Kidney glomerular epithelial cell (primary cell): ENCODE measurements at regions not wholly inside any gene's neighbourhood (a gene's known extent, or its start where the extent isn't known, plus 50 kb on each side); places are given as distances from the start of the nearest gene placed in this dataset.

Source experiments
- DNase-seq: peaks from one replicate; lab custom pipeline; 2025; lab: John Stamatoyannopoulos, UW

GRCh38 chr10:94043431-94043990 lies 49.8 kb downstream of the PLCE1 start:
- no peak for DNase-seq

GRCh38 chr10:94046098-94046497 lies 52.4 kb downstream of the PLCE1 start:
- DNase-seq = no peak

- DNase-seq = no peak
Observed at GRCh38 chr10:94047293-94047692, 53.6 kb downstream of the PLCE1 start.

DNA sequence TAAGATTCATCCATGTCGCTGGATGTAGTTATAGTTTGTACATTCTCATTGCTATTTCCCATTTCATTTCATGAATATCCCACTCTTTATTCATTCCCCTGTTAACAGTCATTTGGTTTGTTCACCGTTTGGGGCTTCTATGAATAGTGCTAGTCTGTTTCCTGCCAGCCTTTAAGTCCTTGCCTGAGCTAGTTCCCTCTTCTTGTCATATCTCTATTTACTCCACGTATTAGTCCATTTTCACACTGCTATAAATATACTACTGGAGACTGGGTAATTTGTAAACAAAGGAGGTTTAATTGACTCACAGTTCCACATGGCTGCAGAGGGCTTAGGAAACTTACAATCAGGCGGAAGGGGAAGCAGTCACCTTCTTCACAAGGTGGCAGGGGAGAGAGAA lies 56.2 kb downstream of the PLCE1 start:
- no peak for DNase-seq

DNA sequence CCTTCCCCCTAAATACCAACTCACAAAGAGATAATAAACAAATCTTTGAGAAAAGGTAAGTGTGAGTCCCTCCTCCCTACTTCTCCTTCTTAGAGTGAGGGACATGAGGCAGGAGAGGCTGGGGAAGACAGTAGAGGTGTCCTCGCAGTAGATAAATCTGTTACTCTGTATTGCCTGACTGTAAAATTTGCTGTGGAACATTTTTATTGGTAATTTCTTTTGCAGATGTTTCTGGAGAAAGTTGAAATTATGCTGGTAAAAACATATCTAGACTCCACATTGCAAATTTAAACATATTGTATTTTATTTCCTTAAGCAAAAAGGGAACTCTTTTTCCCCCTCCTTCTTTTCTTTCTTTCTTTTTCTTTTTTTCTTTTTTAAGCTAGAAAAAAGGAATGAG lies 58.5 kb downstream of the PLCE1 start:
- no peak for DNase-seq

DNA sequence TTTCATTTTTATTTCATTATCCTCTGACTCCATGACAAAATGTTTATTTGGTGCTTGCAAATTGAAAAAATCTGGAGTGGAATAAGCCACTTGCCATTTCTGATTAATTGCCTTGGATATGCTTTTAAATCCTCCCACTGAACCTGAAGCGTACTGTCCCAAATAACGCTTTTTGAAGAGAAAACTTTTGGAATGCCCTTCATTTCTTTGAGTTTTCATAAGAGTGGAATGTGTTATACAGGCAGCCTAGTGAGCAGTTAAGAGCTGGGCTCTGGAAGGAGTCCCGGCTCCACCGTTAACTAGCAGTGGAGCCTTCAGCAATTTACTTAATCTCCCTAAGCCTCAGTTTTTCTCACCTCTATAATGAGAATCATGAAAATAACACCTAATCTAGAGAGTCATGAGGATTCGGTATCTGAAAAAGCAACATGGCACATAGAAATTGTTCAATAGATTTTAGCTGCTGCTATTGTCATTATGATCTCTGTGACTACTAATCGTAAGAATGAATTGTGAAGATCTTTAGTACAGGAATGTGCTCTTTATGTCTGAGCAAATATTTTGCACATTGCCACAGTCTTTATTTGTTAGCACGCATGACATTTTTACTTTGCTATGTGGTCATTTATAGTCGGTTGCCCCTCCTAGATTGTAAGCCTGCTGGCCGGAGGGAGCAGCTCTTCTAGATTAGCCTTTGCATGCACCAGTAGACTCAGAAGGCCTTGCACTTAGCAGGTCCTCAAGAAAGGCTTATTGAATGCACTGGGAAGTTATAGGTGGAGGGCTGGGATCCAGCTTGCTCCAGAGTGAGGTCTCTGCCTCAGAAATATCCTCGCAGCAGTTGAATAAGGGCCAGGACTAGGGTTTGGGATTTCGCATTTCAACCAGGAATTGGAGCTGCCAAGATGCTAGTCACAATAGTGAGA lies 59.4 kb downstream of the PLCE1 start:
- DNase-seq = no peak

- no peak for DNase-seq
Observed at GRCh38 chr10:94059178-94059883, 65.6 kb downstream of the PLCE1 start.

- DNase-seq = no peak
Observed at GRCh38 chr10:94061026-94061425, 67.3 kb downstream of the PLCE1 start.

- DNase-seq = no peak
Observed at GRCh38 chr10:94062611-94063010, 68.9 kb downstream of the PLCE1 start.

- no peak for DNase-seq
Observed at GRCh38 chr10:94065362-94065761, 71.6 kb downstream of the PLCE1 start.

DNA sequence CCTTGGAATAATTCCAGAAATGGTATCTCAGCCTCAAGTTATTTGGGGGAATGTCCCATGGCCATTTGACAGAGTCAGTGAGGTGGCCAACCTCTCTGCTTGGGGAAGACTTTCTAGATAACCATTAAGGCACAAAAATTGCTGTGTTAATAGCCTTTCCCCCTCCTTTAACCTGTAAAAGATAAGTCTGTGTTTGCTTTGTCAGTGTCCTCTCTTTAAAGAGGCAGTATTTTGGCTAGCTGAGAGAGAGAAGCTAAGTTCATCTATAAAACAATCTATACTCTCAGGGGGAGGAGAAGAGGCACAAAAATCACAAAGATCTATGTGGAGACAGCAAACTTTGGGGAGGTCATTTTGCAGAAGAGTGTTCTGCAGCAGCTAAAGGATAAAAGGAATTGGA lies 72.1 kb downstream of the PLCE1 start:
- no peak for DNase-seq

DNA sequence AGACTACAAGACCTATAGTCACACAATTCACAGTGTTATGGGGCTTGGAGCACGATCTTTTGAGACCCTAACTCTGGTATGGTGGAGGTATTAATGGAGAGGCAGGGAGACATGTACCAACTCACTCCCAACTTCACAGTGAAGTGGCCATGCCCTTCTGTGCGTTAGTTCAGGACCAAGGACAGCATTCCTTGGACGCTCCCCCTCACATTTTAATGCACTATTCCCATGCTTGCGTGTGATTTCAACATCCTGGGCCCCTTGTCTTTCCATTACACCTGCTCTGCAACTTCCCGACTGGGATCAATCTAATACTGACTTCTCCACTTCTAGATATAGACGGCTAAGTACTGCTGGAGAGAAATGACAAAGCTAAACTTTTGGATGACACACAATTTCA lies 72.7 kb downstream of the PLCE1 start:
- DNase-seq = peak; percentile 12

DNA sequence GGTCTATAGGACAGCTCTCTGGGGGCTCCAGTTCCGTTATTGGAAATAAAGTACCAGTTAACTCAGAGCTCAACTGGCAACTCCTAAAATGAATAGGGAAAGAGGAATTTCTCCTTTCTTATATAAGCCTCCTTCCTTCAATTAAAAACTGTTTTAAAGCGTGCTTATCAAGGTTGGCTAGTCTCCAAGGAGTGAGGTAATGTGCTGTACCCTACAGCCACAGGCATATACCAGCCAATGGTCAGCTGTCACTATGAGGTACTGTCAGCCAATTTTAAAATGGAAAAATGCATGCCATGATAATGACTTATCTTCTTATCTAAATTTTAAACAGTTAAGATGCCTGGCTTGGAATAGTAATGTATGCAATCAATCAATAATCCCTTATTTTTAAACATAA lies 76.2 kb downstream of the PLCE1 start:
- peak; percentile 17 for DNase-seq

- no peak for DNase-seq
Observed at GRCh38 chr10:94074462-94074861, 80.7 kb downstream of the PLCE1 start.

GRCh38 chr10:94075506-94075905 lies 81.8 kb downstream of the PLCE1 start:
- DNase-seq = no peak

GRCh38 chr10:94076325-94076841 lies 82.7 kb downstream of the PLCE1 start:
- peak; percentile 25 for DNase-seq

DNA sequence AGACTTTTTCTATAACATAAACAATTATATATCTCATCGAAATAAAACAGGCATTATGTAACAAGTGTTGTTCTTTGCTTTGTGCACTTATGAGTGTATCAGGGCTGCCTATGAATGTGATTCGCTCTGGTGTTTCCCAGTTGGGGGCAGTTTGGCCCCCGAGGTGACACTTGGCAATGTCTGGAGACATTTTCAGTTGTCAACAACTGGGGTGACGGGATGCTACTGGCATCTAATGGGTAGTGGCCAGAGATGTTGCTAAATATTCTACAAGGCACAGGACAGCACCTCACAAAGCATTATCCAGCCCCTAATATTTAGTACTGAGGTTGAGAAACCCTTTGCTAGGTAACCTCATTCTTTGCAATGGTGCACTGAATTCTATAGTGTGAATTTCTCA lies 83.3 kb downstream of the PLCE1 start:
- no peak for DNase-seq

GRCh38 chr10:94080108-94080507 lies 86.4 kb downstream of the PLCE1 start:
- DNase-seq = no peak

DNA sequence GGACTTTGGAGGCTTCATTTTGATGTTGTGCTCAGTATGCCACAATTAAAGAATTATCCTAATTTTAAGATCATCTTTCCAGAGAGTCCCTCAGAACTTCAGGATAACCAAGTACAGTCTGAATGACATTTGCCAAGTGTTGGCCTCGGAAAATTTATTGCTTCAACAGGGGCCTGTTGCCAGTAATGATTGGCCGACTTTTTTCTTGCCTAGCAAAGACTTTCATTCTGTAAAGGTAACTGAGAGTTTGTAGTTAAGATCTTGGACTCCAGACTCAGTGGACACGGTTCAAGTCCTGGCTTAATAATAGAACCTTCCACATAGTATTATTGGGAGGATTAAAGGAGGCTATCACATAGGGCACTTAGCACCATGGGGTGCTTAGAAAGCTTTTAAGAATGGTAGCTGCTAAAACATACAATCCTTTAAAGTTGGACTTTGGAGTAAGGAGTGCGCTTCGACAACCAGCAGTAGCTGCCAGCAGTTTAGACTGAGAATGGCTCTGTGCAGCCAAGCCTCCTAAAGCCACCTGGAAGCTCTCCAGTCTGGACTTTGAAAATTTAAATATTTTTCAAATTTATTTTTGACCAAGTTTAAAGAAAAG lies 90.0 kb downstream of the PLCE1 start:
- no peak for DNase-seq

- DNase-seq = no peak
Observed at GRCh38 chr10:94084344-94084743, 90.6 kb downstream of the PLCE1 start.

- DNase-seq = no peak
Observed at GRCh38 chr10:94085288-94085687, 91.6 kb downstream of the PLCE1 start.

DNA sequence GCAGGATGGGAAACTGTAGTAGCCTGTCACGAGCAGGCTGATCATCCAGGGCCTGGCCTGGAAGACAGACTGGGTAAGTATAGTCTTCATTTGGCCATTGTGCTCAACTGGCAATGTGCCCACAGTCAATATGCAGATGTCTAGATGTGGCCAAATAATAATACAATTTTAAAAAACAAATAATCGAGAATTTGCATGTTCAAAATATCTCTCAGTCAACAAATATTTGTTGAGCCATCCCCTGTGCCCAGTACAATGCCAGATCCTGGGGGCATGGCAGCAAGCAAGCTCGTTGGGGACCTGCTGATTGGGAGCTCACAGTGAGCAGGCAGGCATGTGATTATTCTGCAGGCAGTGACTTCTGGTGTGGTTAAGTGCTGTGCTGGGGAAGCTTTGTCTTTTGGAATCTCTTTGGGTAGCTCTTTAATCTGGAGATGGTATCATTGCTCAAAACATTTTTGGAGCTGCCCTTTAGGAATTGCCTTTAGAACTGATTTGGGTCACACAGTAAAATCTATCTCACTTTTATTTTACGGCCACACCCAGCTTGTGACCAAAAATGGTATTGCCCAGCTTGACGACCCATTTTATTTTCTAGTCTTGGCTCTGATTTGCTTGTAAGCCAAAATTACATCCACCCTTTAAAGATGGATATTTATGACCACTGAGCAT lies 92.2 kb downstream of the PLCE1 start:
- no peak for DNase-seq
